ENCODE measurements at regions not wholly inside any gene's neighbourhood (a gene's known extent, or its start where the extent isn't known, plus 50 kb on each side); places are given as distances from the start of the nearest gene placed in this dataset.

DNA sequence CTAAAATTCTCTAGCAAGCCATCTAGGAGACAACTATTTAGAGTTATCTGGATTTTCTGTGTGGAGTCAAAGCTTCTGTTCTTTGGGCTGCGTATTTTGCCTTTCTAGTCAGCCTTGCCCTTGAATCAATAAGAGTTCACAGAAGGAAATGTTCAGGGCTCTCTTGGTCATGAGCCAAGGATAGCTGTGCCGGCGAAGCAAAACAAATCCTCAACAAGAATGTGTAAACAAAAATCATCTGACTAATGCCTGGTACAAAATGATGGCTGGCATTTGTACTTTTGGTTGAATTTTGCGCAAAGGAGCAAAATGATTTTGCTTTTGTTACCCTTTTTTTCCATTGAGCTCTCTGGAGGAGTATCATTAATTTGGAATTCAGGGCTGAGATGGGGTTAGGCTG is 171.1 kb downstream of the DACT1 start:
- TF ChIP-seq RARB (CRISPR knock-in tag; IDR thresholded peaks at IDR 0.05), result no peak
- TF ChIP-seq ZFP3 (CRISPR knock-in tag; IDR thresholded peaks at IDR 0.05), result no peak
- TF ChIP-seq PATZ1 (CRISPR knock-in tag; IDR thresholded peaks at IDR 0.05; ENCODE audit: borderline replicate concordance), result no peak
- TF ChIP-seq ZNF70 (CRISPR knock-in tag; IDR thresholded peaks at IDR 0.05), result no peak
- TF ChIP-seq, protein P1, sequence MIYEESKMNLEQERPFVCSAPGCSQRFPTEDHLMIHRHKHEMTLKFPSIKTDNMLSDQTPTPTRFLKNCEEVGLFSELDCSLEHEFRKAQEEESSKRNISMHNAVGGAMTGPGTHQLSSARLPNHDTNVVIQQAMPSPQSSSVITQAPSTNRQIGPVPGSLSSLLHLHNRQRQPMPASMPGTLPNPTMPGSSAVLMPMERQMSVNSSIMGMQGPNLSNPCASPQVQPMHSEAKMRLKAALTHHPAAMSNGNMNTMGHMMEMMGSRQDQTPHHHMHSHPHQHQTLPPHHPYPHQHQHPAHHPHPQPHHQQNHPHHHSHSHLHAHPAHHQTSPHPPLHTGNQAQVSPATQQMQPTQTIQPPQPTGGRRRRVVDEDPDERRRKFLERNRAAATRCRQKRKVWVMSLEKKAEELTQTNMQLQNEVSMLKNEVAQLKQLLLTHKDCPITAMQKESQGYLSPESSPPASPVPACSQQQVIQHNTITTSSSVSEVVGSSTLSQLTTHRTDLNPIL (CRISPR knock-in tag; IDR thresholded peaks at IDR 0.05; ENCODE audit: low read depth), result no peak
- TF ChIP-seq ESRRG (CRISPR knock-in tag; IDR thresholded peaks at IDR 0.05), result no peak
- TF ChIP-seq BACH2 (CRISPR knock-in tag; IDR thresholded peaks at IDR 0.05; ENCODE audit: borderline replicate concordance), result no peak
- TF ChIP-seq POU6F1 (CRISPR knock-in tag; IDR thresholded peaks at IDR 0.05; ENCODE audit: borderline replicate concordance, low read depth), result no peak
- TF ChIP-seq GLIS3 (CRISPR knock-in tag; IDR thresholded peaks at IDR 0.05), result no peak
- no peak for TF ChIP-seq ZFP30 (CRISPR knock-in tag; IDR thresholded peaks at IDR 0.05)
- no peak for TF ChIP-seq OSR1 (CRISPR knock-in tag; IDR thresholded peaks at IDR 0.05)
